Neural progenitor cell (in vitro differentiated cells): ENCODE measurements at regions not wholly inside any gene's neighbourhood (a gene's known extent, or its start where the extent isn't known, plus 50 kb on each side); places are given as distances from the start of the nearest gene placed in this dataset.

Source experiments
- DNase-seq: peaks from one replicate; pipeline ENCODE4 v3.0.0-alpha.2; 2016; ENCODE audit warnings: low spot score
- H2AFZ ChIP-seq: fragments of 200-600 bp; sonication (generic); replicated peaks from 2 replicates; pipeline ENCODE4 v1.6.1; 2016; ENCODE audit warnings: antibody characterized with exemption
- H3F3A ChIP-seq: fragments of 200-600 bp; sonication (generic); 2 replicates; pipeline ENCODE4 v1.6.1; 2016; ENCODE audit warnings: antibody characterized with exemption, low read depth
- H3K27ac ChIP-seq: fragments of 200-600 bp; sonication (generic); 2 replicates; pipeline ENCODE4 v1.5.1; 2016; ENCODE audit warnings: mild to moderate bottlenecking
- H3K27me3 ChIP-seq: fragments of 200-600 bp; sonication (generic); 2 replicates; pipeline ENCODE4 v1.6.1; 2016; ENCODE audit warnings: mild to moderate bottlenecking, moderate library complexity
- H3K36me3 ChIP-seq: fragments of 200-600 bp; sonication (generic); 2 replicates; pipeline ENCODE4 v1.5.1; 2016
- H3K4me1 ChIP-seq: fragments of 200-600 bp; sonication (generic); 2 replicates; pipeline ENCODE4 v1.6.1; 2016; ENCODE audit warnings: mixed run types
- H3K4me2 ChIP-seq: fragments of 200-600 bp; sonication (generic); 2 replicates; pipeline ENCODE4 v1.6.1; 2016
- H3K4me3 ChIP-seq: fragments of 200-600 bp; sonication (generic); 2 replicates; pipeline ENCODE4 v1.5.1; 2016
- H3K79me2 ChIP-seq: fragments of 200-600 bp; sonication (generic); 2 replicates; pipeline ENCODE4 v1.6.1; 2016; ENCODE audit warnings: low read depth
- H3K9ac ChIP-seq: fragments of 200-600 bp; sonication (generic); 2 replicates; pipeline ENCODE4 v1.6.1; 2016
- H3K9me3 ChIP-seq: fragments of 200-600 bp; sonication (generic); 2 replicates; pipeline ENCODE4 v1.5.1; 2016; ENCODE audit warnings: low read depth
- H4K20me1 ChIP-seq: fragments of 200-600 bp; sonication (generic); 2 replicates; pipeline ENCODE4 v1.6.1; 2016; ENCODE audit warnings: low read depth
- H3K27ac Mint-ChIP-seq: 3 replicates; pipeline ENCODE4 v1.8.0; 2021; ENCODE audit warnings: mixed read lengths
- H3K27me3 Mint-ChIP-seq: 2 replicates; pipeline ENCODE4 v1.8.0; 2022; ENCODE audit warnings: low read depth, mild to moderate bottlenecking, inconsistent platforms, moderate library complexity, mixed read lengths; ENCODE audit not compliant: insufficient read depth
- H3K36me3 Mint-ChIP-seq: 3 replicates; pipeline ENCODE4 v1.8.0; 2021; ENCODE audit warnings: mixed read lengths
- H3K4me1 Mint-ChIP-seq: 3 replicates; pipeline ENCODE4 v1.8.0; 2021; ENCODE audit warnings: mixed read lengths
- H3K4me3 Mint-ChIP-seq: 3 replicates; pipeline ENCODE4 v1.8.0; 2021; ENCODE audit warnings: mild to moderate bottlenecking, moderate library complexity, mixed read lengths
- H3K9me3 Mint-ChIP-seq: 3 replicates; pipeline ENCODE4 v1.8.0; 2020; ENCODE audit warnings: mixed read lengths
- CTCF ChIP-seq: fragments of 200-600 bp; sonication (generic); IDR thresholded peaks from 2 replicates; pipeline ENCODE4 v1.5.1; 2017; ENCODE audit warnings: antibody characterized with exemption, mild to moderate bottlenecking
- EZH2 ChIP-seq: fragments of 200-600 bp; sonication (generic); IDR thresholded peaks from 2 replicates; pipeline ENCODE4 v1.6.1; 2017; ENCODE audit warnings: antibody characterized with exemption, mild to moderate bottlenecking, moderate library complexity
- EZH2phosphoT487 ChIP-seq: fragments of 200-600 bp; sonication (generic); IDR thresholded peaks from 2 replicates; pipeline ENCODE4 v1.6.1; 2017; ENCODE audit warnings: antibody characterized with exemption

GRCh38 chr11:7165911-7166310 is 77.1 kb downstream of the RBMXL2 start:
- Mint-ChIP-seq H3K4me1 (no peaks in the 10 kb centered on the region), H3K9me3 (no peaks in the 10 kb centered on the region), H3K36me3 (no peaks in the 10 kb centered on the region), H3K27me3 (no peaks in the 10 kb centered on the region), H3K27ac (no peak overlapping the region), H3K4me3 (no peak overlapping the region)
- Histone ChIP-seq H3F3A (peaks cover 5% of the 10 kb centered on the region), H3K79me2 (no peaks in the 10 kb centered on the region), H3K27ac (no peak overlapping the region), H3K36me3 (no peaks in the 10 kb centered on the region), H2AFZ (peak overlapping the region; percentile 71), H3K4me3 (no peak overlapping the region), H3K27me3 (peaks cover 8% of the 10 kb centered on the region), H3K9ac (no peak overlapping the region), H3K9me3 (no peaks in the 10 kb centered on the region), H3K4me2 (peak overlapping the region; percentile 37), H3K4me1 (peaks cover 28% of the 10 kb centered on the region), H4K20me1 (no peaks in the 10 kb centered on the region)
- DNase-seq, result peak; percentile 29
- TF ChIP-seq EZH2 (no peak), CTCF (no peak), EZH2phosphoT487 (no peak)

GRCh38 chr11:7167976-7168740 is 79.4 kb downstream of the RBMXL2 start:
- H3K79me2 ChIP-seq, result no peaks in the 10 kb centered on the region
- TF ChIP-seq EZH2 (no peak), CTCF (peak; percentile 32)
- Mint-ChIP-seq H3K27me3 (no peaks in the 10 kb centered on the region), H3K9me3 (no peaks in the 10 kb centered on the region), H3K27ac (no peak overlapping the region), H3K36me3 (no peaks in the 10 kb centered on the region), H3K4me1 (no peaks in the 10 kb centered on the region), H3K4me3 (no peak overlapping the region)
- H3K4me2 ChIP-seq, result peak overlapping the region; percentile 48
- no peak overlapping the region for H3K27ac ChIP-seq
- H4K20me1 ChIP-seq, result no peaks in the 10 kb centered on the region
- H3K36me3 ChIP-seq, result no peaks in the 10 kb centered on the region
- no peak overlapping the region for H3K4me3 ChIP-seq
- no peak overlapping the region for H3K9ac ChIP-seq
- H2AFZ ChIP-seq, result no peak overlapping the region
- H3F3A ChIP-seq, result peaks cover 5% of the 10 kb centered on the region
- DNase-seq, result no peak
- H3K4me1 ChIP-seq, result peaks cover 28% of the 10 kb centered on the region
- no peaks in the 10 kb centered on the region for H3K9me3 ChIP-seq
- H3K27me3 ChIP-seq, result no peaks in the 10 kb centered on the region

GRCh38 chr11:7168741-7168990 is 79.9 kb downstream of the RBMXL2 start:
- no peak overlapping the region for H2AFZ ChIP-seq
- no peak overlapping the region for H3K27ac Mint-ChIP-seq
- no peaks in the 10 kb centered on the region for H3K27me3 Mint-ChIP-seq
- H3K27me3 ChIP-seq, result no peaks in the 10 kb centered on the region
- peaks cover 5% of the 10 kb centered on the region for H3F3A ChIP-seq
- H3K27ac ChIP-seq, result no peak overlapping the region
- no peak for TF ChIP-seq EZH2
- peak; percentile 69 for TF ChIP-seq EZH2phosphoT487
- no peak for TF ChIP-seq CTCF
- peaks cover 28% of the 10 kb centered on the region for H3K4me1 ChIP-seq
- H3K9me3 Mint-ChIP-seq, result no peaks in the 10 kb centered on the region
- no peaks in the 10 kb centered on the region for H3K36me3 ChIP-seq
- DNase-seq, result peak; percentile 80
- no peaks in the 10 kb centered on the region for H3K79me2 ChIP-seq
- no peaks in the 10 kb centered on the region for H4K20me1 ChIP-seq
- no peaks in the 10 kb centered on the region for H3K9me3 ChIP-seq
- no peaks in the 10 kb centered on the region for H3K36me3 Mint-ChIP-seq
- no peak overlapping the region for H3K4me3 ChIP-seq
- no peaks in the 10 kb centered on the region for H3K4me1 Mint-ChIP-seq
- no peak overlapping the region for H3K4me3 Mint-ChIP-seq
- no peak overlapping the region for H3K9ac ChIP-seq
- H3K4me2 ChIP-seq, result peak overlapping the region; percentile 48
